Type B pancreatic cell (in vitro differentiated cells): ENCODE measurements at regions not wholly inside any gene's neighbourhood (a gene's known extent, or its start where the extent isn't known, plus 50 kb on each side); places are given as distances from the start of the nearest gene placed in this dataset.
"Not testable (repeated sequence)": the region's sequence is repeated elsewhere in the genome, so short reads cannot be mapped to it uniquely, and the experiment has no call there.

ENCODE experiments used
- DNase-seq: peaks from one replicate; pipeline ENCODE4 v3.0.0; 2021; ENCODE audit warnings: mixed read lengths; ENCODE audit not compliant: unreplicated experiment; ENCODE audit errors: extremely low spot score
- H3K27ac Mint-ChIP-seq: 2 replicates; pipeline ENCODE4 v1.8.0; 2021; ENCODE audit warnings: mild to moderate bottlenecking, mixed read lengths
- H3K27me3 Mint-ChIP-seq: 2 replicates; pipeline ENCODE4 v1.8.0; 2021; ENCODE audit warnings: mixed read lengths
- H3K36me3 Mint-ChIP-seq: 2 replicates; pipeline ENCODE4 v1.8.0; 2021; ENCODE audit warnings: mixed read lengths
- H3K4me1 Mint-ChIP-seq: one replicate; pipeline ENCODE4 v1.8.0; 2021; ENCODE audit warnings: mixed read lengths; ENCODE audit not compliant: unreplicated experiment
- H3K4me3 Mint-ChIP-seq: 2 replicates; pipeline ENCODE4 v1.8.0; 2021; ENCODE audit warnings: mild to moderate bottlenecking, mixed read lengths
- H3K9me3 Mint-ChIP-seq: 2 replicates; pipeline ENCODE4 v1.8.0; 2021; ENCODE audit warnings: mixed read lengths
- TF ChIP-seq, protein P1 (sequence below): fragments of 200-600 bp; sonication (generic); conservative IDR thresholded peaks from 2 replicates; pipeline ENCODE4 v1.5.0; 2021; ENCODE audit warnings: antibody characterized with exemption, mild to moderate bottlenecking

DNA sequence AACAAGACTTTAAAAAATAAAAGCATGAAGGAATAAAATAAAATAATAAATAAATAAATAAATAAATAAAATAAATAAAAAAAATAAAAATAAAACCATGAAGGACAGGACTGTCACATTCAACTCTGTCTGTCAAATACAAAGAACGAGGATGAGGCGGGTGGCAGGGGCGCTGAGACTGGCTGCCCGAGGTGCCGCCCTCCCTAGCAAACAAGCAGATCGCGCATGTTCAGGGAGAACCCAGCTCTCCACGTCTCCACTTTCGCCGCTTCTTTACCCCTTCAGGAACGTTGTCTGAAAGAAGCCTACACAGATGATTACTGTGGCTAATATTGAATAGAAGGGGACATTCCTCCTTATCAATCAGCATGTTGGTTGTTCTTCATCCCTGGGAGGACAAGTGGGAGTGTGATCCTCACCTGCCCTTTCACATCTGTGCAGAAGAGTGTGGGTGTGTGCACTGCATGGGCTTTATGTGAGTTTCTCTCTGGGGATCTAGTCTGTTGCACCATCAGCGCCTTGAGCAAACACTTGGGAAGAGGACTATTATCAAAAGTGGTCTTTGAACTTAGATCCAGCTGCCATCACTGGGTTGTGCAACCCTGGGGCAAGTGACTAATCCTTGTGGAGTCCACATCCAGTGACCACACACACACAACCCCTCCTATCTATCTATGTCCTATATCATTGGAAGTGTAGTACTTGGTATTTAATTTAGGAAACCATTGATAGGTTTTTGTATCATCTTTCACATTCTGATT lies 399.2 kb downstream of the IRX2 start:
- Mint-ChIP-seq H3K36me3 (no peaks in the 10 kb centered on the region), H3K4me3 (no peak overlapping the region), H3K27me3 (peaks cover 9% of the 10 kb centered on the region), H3K27ac (no peak overlapping the region), H3K4me1 (peaks cover 8% of the 10 kb centered on the region), H3K9me3 (peaks cover 10% of the 10 kb centered on the region)
- TF ChIP-seq, protein P1, sequence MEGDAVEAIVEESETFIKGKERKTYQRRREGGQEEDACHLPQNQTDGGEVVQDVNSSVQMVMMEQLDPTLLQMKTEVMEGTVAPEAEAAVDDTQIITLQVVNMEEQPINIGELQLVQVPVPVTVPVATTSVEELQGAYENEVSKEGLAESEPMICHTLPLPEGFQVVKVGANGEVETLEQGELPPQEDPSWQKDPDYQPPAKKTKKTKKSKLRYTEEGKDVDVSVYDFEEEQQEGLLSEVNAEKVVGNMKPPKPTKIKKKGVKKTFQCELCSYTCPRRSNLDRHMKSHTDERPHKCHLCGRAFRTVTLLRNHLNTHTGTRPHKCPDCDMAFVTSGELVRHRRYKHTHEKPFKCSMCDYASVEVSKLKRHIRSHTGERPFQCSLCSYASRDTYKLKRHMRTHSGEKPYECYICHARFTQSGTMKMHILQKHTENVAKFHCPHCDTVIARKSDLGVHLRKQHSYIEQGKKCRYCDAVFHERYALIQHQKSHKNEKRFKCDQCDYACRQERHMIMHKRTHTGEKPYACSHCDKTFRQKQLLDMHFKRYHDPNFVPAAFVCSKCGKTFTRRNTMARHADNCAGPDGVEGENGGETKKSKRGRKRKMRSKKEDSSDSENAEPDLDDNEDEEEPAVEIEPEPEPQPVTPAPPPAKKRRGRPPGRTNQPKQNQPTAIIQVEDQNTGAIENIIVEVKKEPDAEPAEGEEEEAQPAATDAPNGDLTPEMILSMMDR, result no peak
- no peak for DNase-seq

GRCh38 chr5:2349768-2350167 lies 401.7 kb downstream of the IRX2 start:
- H3K27me3 Mint-ChIP-seq, H3K4me3 Mint-ChIP-seq, DNase-seq, H3K36me3 Mint-ChIP-seq, H3K27ac Mint-ChIP-seq, H3K4me1 Mint-ChIP-seq, H3K9me3 Mint-ChIP-seq: not testable (repeated sequence)

DNA sequence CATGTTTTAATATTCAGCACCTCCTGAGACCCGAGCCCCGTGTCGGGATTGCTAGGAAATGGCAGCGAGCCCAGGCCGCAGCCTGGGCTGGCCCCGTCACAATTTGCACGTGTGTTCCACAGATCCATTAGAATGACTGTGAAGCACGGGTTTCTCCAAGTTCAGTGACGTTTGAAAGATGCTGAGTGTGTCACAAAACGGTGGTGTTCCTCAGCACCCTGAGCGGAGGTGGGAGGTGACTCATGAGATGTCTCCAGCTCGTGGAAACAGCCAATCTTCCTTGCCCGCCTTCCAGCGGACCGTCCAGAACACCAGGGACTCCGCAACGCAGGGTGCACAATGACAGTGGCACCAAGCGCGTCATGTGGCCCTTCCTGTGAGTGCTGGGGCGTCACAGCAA lies 412.8 kb downstream of the IRX2 start:
- H3K27ac Mint-ChIP-seq, result no peak overlapping the region
- H3K4me3 Mint-ChIP-seq, result no peak overlapping the region
- no peak for DNase-seq
- TF ChIP-seq, protein P1, result no peak
- no peaks in the 10 kb centered on the region for H3K36me3 Mint-ChIP-seq
- no peaks in the 10 kb centered on the region for H3K9me3 Mint-ChIP-seq
- peaks cover 11% of the 10 kb centered on the region for H3K4me1 Mint-ChIP-seq
- peaks cover 23% of the 10 kb centered on the region for H3K27me3 Mint-ChIP-seq

GRCh38 chr5:2335733-2336515 lies 415.6 kb downstream of the IRX2 start:
- peaks cover 20% of the 10 kb centered on the region for H3K27me3 Mint-ChIP-seq
- no peaks in the 10 kb centered on the region for H3K36me3 Mint-ChIP-seq
- H3K27ac Mint-ChIP-seq, result no peak overlapping the region
- TF ChIP-seq, protein P1, result no peak
- H3K4me1 Mint-ChIP-seq, result peaks cover 15% of the 10 kb centered on the region
- no peak overlapping the region for H3K4me3 Mint-ChIP-seq
- no peak for DNase-seq
- H3K9me3 Mint-ChIP-seq, result no peaks in the 10 kb centered on the region

DNA sequence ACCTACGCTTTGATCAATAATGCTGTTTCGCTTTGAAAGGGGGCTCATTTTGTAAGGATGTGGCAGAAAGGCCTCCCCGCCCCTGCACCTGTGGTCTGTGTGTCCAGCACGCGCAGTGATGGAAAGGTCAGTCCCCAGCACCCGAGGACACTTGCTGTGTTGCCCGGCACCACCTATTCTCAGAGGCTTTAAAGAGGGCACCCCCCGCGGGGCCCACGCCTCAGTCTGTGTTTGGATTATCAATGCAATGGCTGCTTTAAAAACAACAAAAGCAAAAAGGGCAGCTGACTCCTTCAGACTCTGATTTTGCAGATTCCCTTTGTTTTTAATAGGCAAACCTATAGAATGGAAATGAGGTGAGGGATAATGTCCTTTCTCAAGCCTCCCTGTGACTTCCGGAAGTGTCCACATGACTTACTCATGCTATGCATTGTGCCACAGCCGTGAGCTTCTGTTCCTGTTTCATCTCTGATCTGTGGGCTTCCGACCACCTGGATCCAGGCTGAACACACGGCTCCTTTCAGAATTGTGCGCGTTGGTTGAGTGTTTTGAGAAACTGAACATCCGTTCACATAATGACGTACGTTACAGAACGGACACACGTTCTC lies 416.2 kb downstream of the IRX2 start:
- DNase-seq, result no peak
- Mint-ChIP-seq H3K36me3 (no peaks in the 10 kb centered on the region), H3K9me3 (no peaks in the 10 kb centered on the region), H3K27me3 (peaks cover 17% of the 10 kb centered on the region), H3K4me1 (peaks cover 15% of the 10 kb centered on the region), H3K27ac (peak overlapping the region; percentile 29), H3K4me3 (no peak overlapping the region)
- TF ChIP-seq, protein P1, result no peak

GRCh38 chr5:2334719-2335118 lies 416.8 kb downstream of the IRX2 start:
- no peaks in the 10 kb centered on the region for H3K9me3 Mint-ChIP-seq
- TF ChIP-seq, protein P1, result no peak
- H3K27ac Mint-ChIP-seq, result peak overlapping the region; percentile 29
- peak overlapping the region; percentile 44 for H3K4me3 Mint-ChIP-seq
- H3K36me3 Mint-ChIP-seq, result no peaks in the 10 kb centered on the region
- H3K27me3 Mint-ChIP-seq, result peaks cover 17% of the 10 kb centered on the region
- DNase-seq, result no peak
- peaks cover 15% of the 10 kb centered on the region for H3K4me1 Mint-ChIP-seq
